ENCODE measurements at regions not wholly inside any gene's neighbourhood (a gene's known extent, or its start where the extent isn't known, plus 50 kb on each side); places are given as distances from the start of the nearest gene placed in this dataset.
A peak's percentile ranks its signal among the peaks of the same experiment; 100 is the strongest.

DNA sequence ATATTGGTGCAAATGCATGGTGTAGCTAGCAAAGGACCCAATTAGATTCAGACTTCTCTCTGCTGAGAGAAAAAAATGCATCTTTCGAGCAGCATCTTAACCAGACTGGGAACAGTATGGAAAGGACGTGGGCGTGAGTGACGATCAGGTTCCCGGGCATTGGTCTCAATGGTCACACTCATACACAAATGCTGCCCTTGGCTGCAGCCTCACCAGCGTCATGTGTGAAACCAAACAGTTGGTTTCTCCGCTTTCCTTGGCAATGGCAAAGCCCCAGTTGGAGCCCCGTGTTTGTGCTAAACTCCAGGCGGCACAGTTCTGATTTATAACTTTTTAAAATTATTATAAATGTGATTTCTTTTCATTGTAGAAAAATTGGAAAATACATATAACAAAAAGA is 237.8 kb downstream of the SEC61B start:
- peak overlapping the region; percentile 94 for H3K27ac ChIP-seq (ENCODE audit: low read depth, low read length, poor library complexity, severe bottlenecking)
- TF ChIP-seq, protein P1, sequence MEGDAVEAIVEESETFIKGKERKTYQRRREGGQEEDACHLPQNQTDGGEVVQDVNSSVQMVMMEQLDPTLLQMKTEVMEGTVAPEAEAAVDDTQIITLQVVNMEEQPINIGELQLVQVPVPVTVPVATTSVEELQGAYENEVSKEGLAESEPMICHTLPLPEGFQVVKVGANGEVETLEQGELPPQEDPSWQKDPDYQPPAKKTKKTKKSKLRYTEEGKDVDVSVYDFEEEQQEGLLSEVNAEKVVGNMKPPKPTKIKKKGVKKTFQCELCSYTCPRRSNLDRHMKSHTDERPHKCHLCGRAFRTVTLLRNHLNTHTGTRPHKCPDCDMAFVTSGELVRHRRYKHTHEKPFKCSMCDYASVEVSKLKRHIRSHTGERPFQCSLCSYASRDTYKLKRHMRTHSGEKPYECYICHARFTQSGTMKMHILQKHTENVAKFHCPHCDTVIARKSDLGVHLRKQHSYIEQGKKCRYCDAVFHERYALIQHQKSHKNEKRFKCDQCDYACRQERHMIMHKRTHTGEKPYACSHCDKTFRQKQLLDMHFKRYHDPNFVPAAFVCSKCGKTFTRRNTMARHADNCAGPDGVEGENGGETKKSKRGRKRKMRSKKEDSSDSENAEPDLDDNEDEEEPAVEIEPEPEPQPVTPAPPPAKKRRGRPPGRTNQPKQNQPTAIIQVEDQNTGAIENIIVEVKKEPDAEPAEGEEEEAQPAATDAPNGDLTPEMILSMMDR (conservative IDR thresholded peaks at IDR 0.05; ENCODE audit: low read depth, low read length) = no peak
- TF ChIP-seq EZH2 (IDR thresholded peaks at IDR 0.05; ENCODE audit: borderline replicate concordance, low read depth, low read length, poor library complexity, severe bottlenecking) = no peak
- H3K36me3 ChIP-seq (ENCODE audit: insufficient read depth, low read length, poor library complexity, severe bottlenecking) = no peaks in the 10 kb centered on the region
- no TSS peak for BruUV-seq (replicated peaks)
- H3K4me1 ChIP-seq (ENCODE audit: insufficient read depth, low read length, poor library complexity, severe bottlenecking) = peaks cover 30% of the 10 kb centered on the region
- POLR2A ChIA-PET (ENCODE audit: low non-redundant PET) = no interaction called here
- no peaks in the 10 kb centered on the region for H3K9me3 ChIP-seq (ENCODE audit: low read depth, low read length, poor library complexity, severe bottlenecking)
- no peak for DNase-seq (ENCODE audit: low spot score)
- no peaks in the 10 kb centered on the region for H3K27me3 ChIP-seq (replicated peaks; ENCODE audit: insufficient read depth, low read depth, low read length, poor library complexity)
- no peak overlapping the region for H3K4me3 ChIP-seq (ENCODE audit: low read depth, low read length, poor library complexity, severe bottlenecking)
- CTCF ChIA-PET = no interaction called here
- intact Hi-C loops (cut with micrococcal nuclease; ENCODE audit: unreplicated experiment) = loop anchor here (5.0 kb wide), 2 partner anchors 163 to 362 kb away; partner anchors contain the start of gene NR4A3

DNA sequence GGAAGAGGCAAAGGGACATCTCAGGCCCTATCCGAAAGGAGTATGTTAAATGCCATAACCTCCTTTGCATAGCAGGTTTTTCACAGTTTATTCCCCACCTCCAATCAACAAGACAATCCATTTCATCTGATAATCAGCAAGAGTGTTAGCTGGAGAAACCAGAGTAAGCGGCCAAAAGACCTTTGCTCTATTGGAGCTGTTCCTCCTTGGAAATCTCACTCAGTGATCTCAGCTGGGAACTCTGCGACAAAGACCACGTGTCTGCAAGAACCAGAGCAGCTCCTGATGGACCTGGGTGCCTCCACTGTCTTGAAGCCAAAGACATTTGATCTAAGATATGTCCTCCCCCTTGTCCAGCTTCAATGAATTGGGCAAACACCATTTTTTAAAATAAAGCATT is 241.0 kb downstream of the SEC61B start:
- no peak overlapping the region for H3K4me3 ChIP-seq (ENCODE audit: low read depth, low read length, poor library complexity, severe bottlenecking)
- no peaks in the 10 kb centered on the region for H3K36me3 ChIP-seq (ENCODE audit: insufficient read depth, low read length, poor library complexity, severe bottlenecking)
- no peak for TF ChIP-seq EZH2 (IDR thresholded peaks at IDR 0.05; ENCODE audit: borderline replicate concordance, low read depth, low read length, poor library complexity, severe bottlenecking)
- TF ChIP-seq, protein P1 (conservative IDR thresholded peaks at IDR 0.05; ENCODE audit: low read depth, low read length) = no peak
- POLR2A ChIA-PET (ENCODE audit: low non-redundant PET) = no interaction called here
- no peaks in the 10 kb centered on the region for H3K27me3 ChIP-seq (replicated peaks; ENCODE audit: insufficient read depth, low read depth, low read length, poor library complexity)
- CTCF ChIA-PET = no interaction called here
- peaks cover 39% of the 10 kb centered on the region for H3K4me1 ChIP-seq (ENCODE audit: insufficient read depth, low read length, poor library complexity, severe bottlenecking)
- no peak overlapping the region for H3K27ac ChIP-seq (ENCODE audit: low read depth, low read length, poor library complexity, severe bottlenecking)
- no peak for DNase-seq (ENCODE audit: low spot score)
- BruUV-seq (replicated peaks) = no TSS peak
- intact Hi-C loops (cut with micrococcal nuclease; ENCODE audit: unreplicated experiment) = no loop called here
- H3K9me3 ChIP-seq (ENCODE audit: low read depth, low read length, poor library complexity, severe bottlenecking) = no peaks in the 10 kb centered on the region

DNA sequence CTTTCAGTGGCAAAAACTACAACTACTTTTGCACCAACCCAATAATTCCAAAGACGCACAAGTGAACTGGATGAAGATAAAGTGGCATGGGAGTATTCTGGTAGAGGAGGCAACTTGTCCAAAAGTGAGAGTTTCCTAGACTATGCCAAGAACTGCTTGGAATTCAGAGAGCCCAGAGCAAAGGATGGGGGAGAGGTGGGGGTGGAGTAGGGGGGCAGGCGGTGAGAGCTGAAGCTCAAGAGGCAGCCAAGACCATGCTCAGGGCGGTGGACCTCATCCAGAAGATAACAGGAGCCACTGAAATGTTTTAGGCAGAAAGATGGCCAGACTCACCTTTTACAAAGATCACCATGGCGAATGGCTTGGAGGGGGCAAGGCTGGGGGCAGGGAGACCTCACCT is 242.5 kb downstream of the SEC61B start:
- H3K27ac ChIP-seq (ENCODE audit: low read depth, low read length, poor library complexity, severe bottlenecking) = peak overlapping the region; percentile 78
- H3K9me3 ChIP-seq (ENCODE audit: low read depth, low read length, poor library complexity, severe bottlenecking) = no peaks in the 10 kb centered on the region
- ChIA-PET POLR2A (ENCODE audit: low non-redundant PET) (no interaction called here), CTCF (no interaction called here)
- H3K27me3 ChIP-seq (replicated peaks; ENCODE audit: insufficient read depth, low read depth, low read length, poor library complexity) = no peaks in the 10 kb centered on the region
- H3K4me1 ChIP-seq (ENCODE audit: insufficient read depth, low read length, poor library complexity, severe bottlenecking) = peaks cover 37% of the 10 kb centered on the region
- BruUV-seq (replicated peaks) = no TSS peak
- H3K4me3 ChIP-seq (ENCODE audit: low read depth, low read length, poor library complexity, severe bottlenecking) = no peak overlapping the region
- DNase-seq (ENCODE audit: low spot score) = no peak
- H3K36me3 ChIP-seq (ENCODE audit: insufficient read depth, low read length, poor library complexity, severe bottlenecking) = no peaks in the 10 kb centered on the region
- TF ChIP-seq, protein P1 (conservative IDR thresholded peaks at IDR 0.05; ENCODE audit: low read depth, low read length) = no peak
- TF ChIP-seq EZH2 (IDR thresholded peaks at IDR 0.05; ENCODE audit: borderline replicate concordance, low read depth, low read length, poor library complexity, severe bottlenecking) = no peak
- intact Hi-C loops (cut with micrococcal nuclease; ENCODE audit: unreplicated experiment) = no loop called here

Data from A673 (cell line).